ENCODE measurements at regions not wholly inside any gene's neighbourhood (a gene's known extent, or its start where the extent isn't known, plus 50 kb on each side); places are given as distances from the start of the nearest gene placed in this dataset.
A peak's percentile ranks its signal among the peaks of the same experiment; 100 is the strongest.

GRCh38 chr12:74889563-74890236, 319.9 kb downstream of the KCNC2 start:
- RAD21 ChIA-PET (ENCODE audit: unreplicated experiment) = interaction anchor here (0.9 to 1.0 kb wide), 3 partner anchors 53 to 83 kb away, joined by 3 read pairs; no protein-coding TSS in a partner anchor
- in situ Hi-C loops (cut with MboI) = no loop called here
- FAIRE-seq = no peak
- intact Hi-C loops (cut with micrococcal nuclease; ENCODE audit: unreplicated experiment) = no loop called here
- no peaks in the 10 kb centered on the region for H3K27me3 ChIP-seq (replicated peaks in 1 of 2; ENCODE audit: control insufficient read depth in 2 of 2, insufficient read depth in 2 of 2, low read length in 1 of 2)
- H3K4me2 ChIP-seq (ENCODE audit: control insufficient read depth, insufficient read depth) = no peak overlapping the region
- no peak overlapping the region for H3K9ac ChIP-seq (ENCODE audit: control insufficient read depth, insufficient read depth, low read length)
- H3K27ac ChIP-seq (ENCODE audit: control insufficient read depth, insufficient read depth) = no peak overlapping the region
- no peaks in the 10 kb centered on the region for H3K36me3 ChIP-seq (ENCODE audit: control insufficient read depth in 2 of 2, insufficient read depth in 2 of 2, low read length in 1 of 2)
- 0% methylated on average over 3 of the region's 3 CpGs for WGBS (ENCODE audit: insufficient coverage, insufficient replicate concordance, low lambda C conversion rate, missing lambda C conversion rate)
- TF ChIP-seq CREM (IDR thresholded peaks at IDR 0.05; ENCODE audit: low read depth) (0 out of 2 replicates have a peak, but pooled peaks have one; percentile 9), MLLT1 (IDR thresholded peaks at IDR 0.05) (no peak), ZNF384 (IDR thresholded peaks at IDR 0.05; ENCODE audit: borderline replicate concordance, low read depth, low read length) (no peak)
- H2AFZ ChIP-seq (ENCODE audit: control insufficient read depth, low read depth, low read length) = no peak overlapping the region
- no peak for DNase-seq (ENCODE audit: low read depth, low spot score)
- H3K79me2 ChIP-seq (ENCODE audit: control insufficient read depth, insufficient read depth, low read length) = no peaks in the 10 kb centered on the region
- no peaks in the 10 kb centered on the region for H3K9me3 ChIP-seq (replicated peaks; ENCODE audit: control insufficient read depth, insufficient read depth, low read length)
- peak; percentile 81 for ATAC-seq
- SMC1A ChIA-PET (ENCODE audit: uncharacterized antibody, unreplicated experiment) = interaction anchor here (1.0 to 1.5 kb wide), 5 partner anchors 67 to 121 kb away, joined by 3 to 5 read pairs (median 4); no protein-coding TSS in a partner anchor
- no peaks in the 10 kb centered on the region for H4K20me1 ChIP-seq (ENCODE audit: control insufficient read depth, insufficient read depth)
- BruUV-seq (replicated peaks) = no TSS peak
- POLR2A ChIA-PET = interaction anchor here (0.6 kb wide), 1 partner anchor 174 kb away, joined by 3 read pairs; no protein-coding TSS in a partner anchor
- H3K4me3 ChIP-seq = no peak overlapping the region
- no peaks in the 10 kb centered on the region for H3K4me1 ChIP-seq (ENCODE audit: control insufficient read depth, insufficient read depth, low read length)
- CTCF ChIA-PET = interaction anchor here (0.6 to 1.1 kb wide), 4 partner anchors 14 to 20 kb away, joined by 3 to 4 read pairs (median 3); no protein-coding TSS in a partner anchor

GRCh38 chr12:74890237-74890599, 319.4 kb downstream of the KCNC2 start:
- no peak for FAIRE-seq
- SMC1A ChIA-PET (ENCODE audit: uncharacterized antibody, unreplicated experiment) = interaction anchor here (1.0 to 1.5 kb wide), 6 partner anchors 67 to 120 kb away, joined by 3 to 5 read pairs (median 4); no protein-coding TSS in a partner anchor
- Histone ChIP-seq H3K4me3 (no peak overlapping the region), H4K20me1 (ENCODE audit: control insufficient read depth, insufficient read depth) (no peaks in the 10 kb centered on the region), H2AFZ (ENCODE audit: control insufficient read depth, low read depth, low read length) (no peak overlapping the region), H3K36me3 (ENCODE audit: control insufficient read depth in 2 of 2, insufficient read depth in 2 of 2, low read length in 1 of 2) (no peaks in the 10 kb centered on the region), H3K9ac (ENCODE audit: control insufficient read depth, insufficient read depth, low read length) (no peak overlapping the region), H3K4me1 (ENCODE audit: control insufficient read depth, insufficient read depth, low read length) (no peaks in the 10 kb centered on the region), H3K79me2 (ENCODE audit: control insufficient read depth, insufficient read depth, low read length) (no peaks in the 10 kb centered on the region), H3K27me3 (replicated peaks in 1 of 2; ENCODE audit: control insufficient read depth in 2 of 2, insufficient read depth in 2 of 2, low read length in 1 of 2) (no peaks in the 10 kb centered on the region), H3K4me2 (ENCODE audit: control insufficient read depth, insufficient read depth) (no peak overlapping the region), H3K27ac (ENCODE audit: control insufficient read depth, insufficient read depth) (no peak overlapping the region), H3K9me3 (replicated peaks; ENCODE audit: control insufficient read depth, insufficient read depth, low read length) (no peaks in the 10 kb centered on the region)
- WGBS (ENCODE audit: insufficient coverage, insufficient replicate concordance, low lambda C conversion rate, missing lambda C conversion rate) = 12% methylated on average over 4 of the region's 4 CpGs
- CTCF ChIA-PET = interaction anchor here (0.6 to 1.1 kb wide), 2 partner anchors 13 to 21 kb away, joined by 3 to 4 read pairs; no protein-coding TSS in a partner anchor
- RAD21 ChIA-PET (ENCODE audit: unreplicated experiment) = interaction anchor here (1.0 to 1.6 kb wide), 2 partner anchors 53 to 88 kb away, joined by 3 read pairs; no protein-coding TSS in a partner anchor
- BruUV-seq (replicated peaks) = no TSS peak
- no peak for DNase-seq (ENCODE audit: low read depth, low spot score)
- in situ Hi-C loops (cut with MboI) = no loop called here
- POLR2A ChIA-PET = no interaction called here
- intact Hi-C loops (cut with micrococcal nuclease; ENCODE audit: unreplicated experiment) = no loop called here
- ATAC-seq = peak; percentile 95
- TF ChIP-seq EZH2 (IDR thresholded peaks at IDR 0.05; ENCODE audit: borderline replicate concordance, control insufficient read depth, low read depth, low read length) (no peak), ATF7 (IDR thresholded peaks at IDR 0.05; ENCODE audit: low read depth) (peak; percentile 46; the same call in 1 of the 2 replicates), BCL11A (IDR thresholded peaks at IDR 0.05; ENCODE audit: low read depth, low read length) (0 out of 2 replicates have a peak, but pooled peaks have one; percentile 17), CEBPB (IDR thresholded peaks at IDR 0.05; ENCODE audit: borderline replicate concordance in 1 of 2, low read depth in 2 of 2, low read length in 2 of 2) (peak in 1 of 2 experiments; percentile 44; a peak in 1 of 4 replicates), NFIC (IDR thresholded peaks at IDR 0.05; ENCODE audit: low read depth, low read length) (peak; percentile 57; the same call in 1 of the 2 replicates), E2F8 (IDR thresholded peaks at IDR 0.05; ENCODE audit: low read depth, partially characterized antibody) (no peak), MEF2A (IDR thresholded peaks at IDR 0.05; ENCODE audit: insufficient read depth, low read depth, low read length) (peak; percentile 91), CREM (IDR thresholded peaks at IDR 0.05; ENCODE audit: low read depth) (no peak), SREBF1 (IDR thresholded peaks at IDR 0.05; ENCODE audit: low read length) (no peak), JUND (IDR thresholded peaks at IDR 0.05; ENCODE audit: low read depth, low read length) (0 out of 2 replicates have a peak, but pooled peaks have one; percentile 41)
